ENCODE measurements at regions not wholly inside any gene's neighbourhood (a gene's known extent, or its start where the extent isn't known, plus 50 kb on each side); places are given as distances from the start of the nearest gene placed in this dataset.

DNA sequence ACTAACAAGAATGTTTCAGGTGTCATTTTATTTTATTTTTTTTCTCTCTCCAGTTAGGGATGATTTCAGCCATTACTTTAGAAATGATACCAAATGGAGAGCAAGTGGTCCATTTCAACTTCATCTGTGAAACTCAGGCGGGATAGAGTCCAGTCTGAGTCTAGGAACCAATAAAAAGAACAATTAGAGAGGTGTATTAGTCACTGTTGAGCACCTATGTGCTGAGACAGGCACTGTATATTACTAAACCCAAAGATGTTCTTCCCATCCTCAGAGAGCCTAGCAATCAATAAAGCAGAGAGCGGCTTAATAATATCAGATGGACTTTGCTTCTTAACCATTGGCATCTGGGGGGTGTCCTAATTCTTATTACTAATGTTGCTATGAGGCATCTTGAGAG, 410.3 kb upstream of the SLC24A2 start:
- no CpG with 5 or more reads among the region's 2 CpGs for WGBS (ENCODE audit: extremely low coverage, insufficient coverage, insufficient read length)
- no peak overlapping the region for H4K12ac ChIP-seq (ENCODE audit: low read depth, low read length)

DNA sequence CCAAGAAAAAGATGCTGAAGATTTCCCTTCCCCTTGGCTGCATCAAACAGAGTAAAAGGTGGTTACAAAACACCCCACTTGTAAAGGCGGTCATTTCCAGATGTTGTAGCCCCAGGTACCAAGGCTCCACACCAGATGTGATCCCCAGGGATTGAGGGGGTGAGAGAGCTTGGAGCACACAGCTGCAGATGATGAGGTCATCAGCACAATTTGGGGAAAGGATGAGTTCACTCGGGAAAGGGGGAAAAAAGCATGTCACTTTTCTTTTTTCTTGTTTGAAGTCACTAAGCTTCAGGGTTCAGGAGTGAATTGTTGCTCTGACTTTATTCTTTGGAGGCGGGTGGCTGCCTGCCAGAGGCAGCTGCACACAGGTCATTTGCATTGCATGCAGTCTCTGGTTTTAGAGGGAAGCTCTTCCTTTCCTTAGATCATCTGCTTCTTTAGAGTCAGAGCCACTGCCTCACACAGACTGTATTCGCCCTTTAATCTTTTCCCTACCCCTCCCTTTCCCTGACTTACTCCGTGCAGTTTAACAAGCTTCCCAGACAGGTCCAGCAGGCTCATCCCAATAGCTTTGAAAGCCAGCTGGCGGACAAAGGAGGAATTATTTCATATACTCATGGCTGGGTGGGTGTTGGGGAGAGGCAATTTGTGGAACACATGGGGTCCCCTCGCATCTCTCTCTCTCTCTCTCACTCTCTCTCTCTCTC, 409.3 kb upstream of the SLC24A2 start:
- no peaks in the 10 kb centered on the region for H3K79me2 ChIP-seq (ENCODE audit: control insufficient read depth, insufficient read depth, low read length, poor library complexity)
- no peak overlapping the region for H3K4ac ChIP-seq (ENCODE audit: low read depth, low read length)
- no peak overlapping the region for H3K14ac ChIP-seq (ENCODE audit: low read length)
- no peak overlapping the region for H4K91ac ChIP-seq (ENCODE audit: low read depth, low read length)
- no peak overlapping the region for H2BK12ac ChIP-seq (ENCODE audit: low read length)
- WGBS (ENCODE audit: extremely low coverage, insufficient coverage, insufficient read length), result no CpG with 5 or more reads among the region's 7 CpGs
- H4K8ac ChIP-seq (ENCODE audit: low read depth, low read length), result no peak overlapping the region
- no peak overlapping the region for H3K27ac ChIP-seq (ENCODE audit: low read depth, low read length)
- H3K9ac ChIP-seq (ENCODE audit: low read length), result no peak overlapping the region
- no peak overlapping the region for H3K23ac ChIP-seq (ENCODE audit: low read length)
- DNase-seq, result peak; percentile 3 to 32
- H3K18ac ChIP-seq (ENCODE audit: low read length), result no peak overlapping the region
- no peak overlapping the region for H3K4me2 ChIP-seq (ENCODE audit: low read length)
- no peaks in the 10 kb centered on the region for H3K36me3 ChIP-seq (ENCODE audit: control insufficient read depth in 1 of 2, insufficient read depth in 2 of 2, low read length in 2 of 2)
- no peaks in the 10 kb centered on the region for H3K27me3 ChIP-seq (ENCODE audit: insufficient read depth, low read length)
- no peak overlapping the region for H4K12ac ChIP-seq (ENCODE audit: low read depth, low read length)
- H2BK120ac ChIP-seq (ENCODE audit: insufficient read depth, low read length, poor library complexity), result no peak overlapping the region
- H2AFZ ChIP-seq (ENCODE audit: insufficient read depth, low read length, poor library complexity), result no peak overlapping the region
- H2AK5ac ChIP-seq (ENCODE audit: low read length), result no peak overlapping the region
- peaks cover 6 to 13% of the 10 kb centered on the region in 2 experiments for H3K4me1 ChIP-seq (ENCODE audit: control insufficient read depth in 1 of 2, insufficient read depth in 2 of 2, low read length in 2 of 2)
- H3K4me3 ChIP-seq (ENCODE audit: low read depth, low read length), result no peak overlapping the region
- no peaks in the 10 kb centered on the region for H3K9me3 ChIP-seq (ENCODE audit: insufficient read depth, low read depth, low read length)
- no peak overlapping the region for H2BK5ac ChIP-seq (ENCODE audit: low read depth, low read length, poor library complexity)
- H3K79me1 ChIP-seq (ENCODE audit: low read length), result no peaks in the 10 kb centered on the region

More for the DNA sequence above, 410.3 kb upstream of the SLC24A2 start:
- no peaks in the 10 kb centered on the region for H3K36me3 ChIP-seq (ENCODE audit: control insufficient read depth in 1 of 2, insufficient read depth in 2 of 2, low read length in 2 of 2)
- no peak overlapping the region for H2AK5ac ChIP-seq (ENCODE audit: low read length)
- H3K27ac ChIP-seq (ENCODE audit: low read depth, low read length), result no peak overlapping the region
- H3K27me3 ChIP-seq (ENCODE audit: insufficient read depth, low read length), result no peaks in the 10 kb centered on the region
- H3K79me2 ChIP-seq (ENCODE audit: control insufficient read depth, insufficient read depth, low read length, poor library complexity), result no peaks in the 10 kb centered on the region
- no peak overlapping the region for H3K4me3 ChIP-seq (ENCODE audit: low read depth, low read length)
- no peak overlapping the region for H2BK12ac ChIP-seq (ENCODE audit: low read length)
- no peak overlapping the region for H3K4me2 ChIP-seq (ENCODE audit: low read length)
- H2AFZ ChIP-seq (ENCODE audit: insufficient read depth, low read length, poor library complexity), result no peak overlapping the region
- H3K79me1 ChIP-seq (ENCODE audit: low read length), result no peaks in the 10 kb centered on the region
- H3K4ac ChIP-seq (ENCODE audit: low read depth, low read length), result no peak overlapping the region
- H3K23ac ChIP-seq (ENCODE audit: low read length), result no peak overlapping the region
- no peak overlapping the region for H2BK120ac ChIP-seq (ENCODE audit: insufficient read depth, low read length, poor library complexity)
- no peak overlapping the region for H3K18ac ChIP-seq (ENCODE audit: low read length)
- no peak for DNase-seq
- no peak overlapping the region for H4K91ac ChIP-seq (ENCODE audit: low read depth, low read length)
- H3K9me3 ChIP-seq (ENCODE audit: insufficient read depth, low read depth, low read length), result no peaks in the 10 kb centered on the region
- H3K4me1 ChIP-seq (ENCODE audit: control insufficient read depth in 1 of 2, insufficient read depth in 2 of 2, low read length in 2 of 2), result peaks cover 6 to 13% of the 10 kb centered on the region in 2 experiments
- no peak overlapping the region for H2BK5ac ChIP-seq (ENCODE audit: low read depth, low read length, poor library complexity)
- no peak overlapping the region for H3K14ac ChIP-seq (ENCODE audit: low read length)
- no peak overlapping the region for H3K9ac ChIP-seq (ENCODE audit: low read length)
- H4K8ac ChIP-seq (ENCODE audit: low read depth, low read length), result no peak overlapping the region

DNA sequence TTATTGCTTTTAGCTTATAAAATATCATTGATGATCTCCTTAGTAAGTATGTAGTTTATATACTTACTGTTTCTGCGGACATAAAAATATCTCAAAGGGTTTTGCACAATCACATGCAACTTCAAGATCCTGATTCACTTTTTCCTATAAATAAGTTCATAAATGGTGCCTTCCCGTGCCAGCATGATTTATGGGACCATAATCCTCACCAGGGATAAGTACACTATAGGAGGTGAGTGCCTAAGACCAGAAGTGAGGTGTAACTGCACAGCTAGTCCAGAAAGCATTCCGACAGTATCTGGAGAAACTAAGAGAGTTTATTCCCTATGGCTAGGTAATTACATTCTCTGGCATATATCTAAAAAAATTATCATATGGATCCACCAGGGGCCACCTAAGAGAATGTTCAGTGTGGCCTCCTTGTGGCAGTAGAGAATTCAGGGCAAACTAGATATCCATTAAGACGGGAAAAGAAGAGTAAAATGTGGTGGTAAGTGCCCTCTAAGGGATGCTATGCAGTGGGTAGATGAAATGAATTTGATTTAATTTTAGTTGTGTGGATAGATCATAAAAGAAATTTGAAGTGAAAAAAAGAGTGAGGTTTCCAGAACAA, 402.5 kb upstream of the SLC24A2 start:
- Histone ChIP-seq H3K9me3 (ENCODE audit: insufficient read depth, low read depth, low read length) (peaks cover 2% of the 10 kb centered on the region), H2BK5ac (ENCODE audit: low read depth, low read length, poor library complexity) (no peak overlapping the region), H4K8ac (ENCODE audit: low read depth, low read length) (no peak overlapping the region), H4K12ac (ENCODE audit: low read depth, low read length) (no peak overlapping the region), H2AFZ (ENCODE audit: insufficient read depth, low read length, poor library complexity) (no peak overlapping the region), H3K27ac (ENCODE audit: low read depth, low read length) (no peak overlapping the region), H3K36me3 (ENCODE audit: control insufficient read depth in 1 of 2, insufficient read depth in 2 of 2, low read length in 2 of 2) (no peaks in the 10 kb centered on the region), H3K9ac (ENCODE audit: low read length) (no peak overlapping the region), H3K4me2 (ENCODE audit: low read length) (no peak overlapping the region), H3K79me2 (ENCODE audit: control insufficient read depth, insufficient read depth, low read length, poor library complexity) (no peaks in the 10 kb centered on the region), H3K14ac (ENCODE audit: low read length) (no peak overlapping the region), H3K23ac (ENCODE audit: low read length) (no peak overlapping the region), H3K4me3 (ENCODE audit: low read depth, low read length) (no peak overlapping the region), H2BK12ac (ENCODE audit: low read length) (no peak overlapping the region), H3K4me1 (ENCODE audit: control insufficient read depth in 1 of 2, insufficient read depth in 2 of 2, low read length in 2 of 2) (no peaks in the 10 kb centered on the region), H3K4ac (ENCODE audit: low read depth, low read length) (no peak overlapping the region), H3K79me1 (ENCODE audit: low read length) (no peaks in the 10 kb centered on the region), H2BK120ac (ENCODE audit: insufficient read depth, low read length, poor library complexity) (no peak overlapping the region), H3K27me3 (ENCODE audit: insufficient read depth, low read length) (no peaks in the 10 kb centered on the region), H4K91ac (ENCODE audit: low read depth, low read length) (no peak overlapping the region), H3K18ac (ENCODE audit: low read length) (no peak overlapping the region), H2AK5ac (ENCODE audit: low read length) (no peak overlapping the region)
- no CpG with 5 or more reads among the region's 4 CpGs for WGBS (ENCODE audit: extremely low coverage, insufficient coverage, insufficient read length)
- DNase-seq, result no peak

DNA sequence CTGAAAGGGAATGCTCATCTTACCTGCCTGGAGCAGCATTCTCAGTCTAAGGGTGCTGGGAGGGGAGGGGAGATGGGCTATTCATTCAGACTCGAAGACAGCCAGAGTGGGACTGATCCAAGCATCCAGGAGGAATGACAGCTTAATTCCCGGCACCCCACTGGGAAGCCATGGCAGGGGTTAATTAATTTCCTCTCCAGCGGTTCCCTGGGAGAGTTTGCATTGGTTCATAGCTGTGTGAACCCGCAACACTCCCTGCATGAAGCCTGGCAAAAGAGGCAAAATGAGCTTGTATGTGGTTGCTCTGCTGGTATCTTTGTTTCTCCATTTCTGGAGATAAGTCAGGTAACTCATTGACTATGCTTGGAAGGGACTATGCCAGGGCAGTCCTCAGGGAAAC, 401.0 kb upstream of the SLC24A2 start:
- no CpG with 5 or more reads among the region's 4 CpGs for WGBS (ENCODE audit: extremely low coverage, insufficient coverage, insufficient read length)
- Histone ChIP-seq H4K8ac (ENCODE audit: low read depth, low read length) (no peak overlapping the region), H3K9ac (ENCODE audit: low read length) (no peak overlapping the region), H3K4me1 (ENCODE audit: control insufficient read depth in 1 of 2, insufficient read depth in 2 of 2, low read length in 2 of 2) (no peaks in the 10 kb centered on the region), H3K27ac (ENCODE audit: low read depth, low read length) (no peak overlapping the region), H3K79me2 (ENCODE audit: control insufficient read depth, insufficient read depth, low read length, poor library complexity) (no peaks in the 10 kb centered on the region), H2AFZ (ENCODE audit: insufficient read depth, low read length, poor library complexity) (no peak overlapping the region), H3K27me3 (ENCODE audit: insufficient read depth, low read length) (no peaks in the 10 kb centered on the region), H3K14ac (ENCODE audit: low read length) (no peak overlapping the region), H3K79me1 (ENCODE audit: low read length) (no peaks in the 10 kb centered on the region), H4K91ac (ENCODE audit: low read depth, low read length) (no peak overlapping the region), H2AK5ac (ENCODE audit: low read length) (no peak overlapping the region), H3K4ac (ENCODE audit: low read depth, low read length) (no peak overlapping the region), H2BK120ac (ENCODE audit: insufficient read depth, low read length, poor library complexity) (no peak overlapping the region), H4K12ac (ENCODE audit: low read depth, low read length) (no peak overlapping the region), H3K4me2 (ENCODE audit: low read length) (no peak overlapping the region), H3K9me3 (ENCODE audit: insufficient read depth, low read depth, low read length) (peaks cover 2% of the 10 kb centered on the region), H3K23ac (ENCODE audit: low read length) (no peak overlapping the region), H3K36me3 (ENCODE audit: control insufficient read depth in 1 of 2, insufficient read depth in 2 of 2, low read length in 2 of 2) (no peaks in the 10 kb centered on the region), H2BK5ac (ENCODE audit: low read depth, low read length, poor library complexity) (no peak overlapping the region), H3K4me3 (ENCODE audit: low read depth, low read length) (no peak overlapping the region), H2BK12ac (ENCODE audit: low read length) (no peak overlapping the region), H3K18ac (ENCODE audit: low read length) (no peak overlapping the region)
- no peak for DNase-seq

Measured in trophoblast cell (in vitro differentiated cells and primary cell).